ENCODE measurements at regions not wholly inside any gene's neighbourhood (a gene's known extent, or its start where the extent isn't known, plus 50 kb on each side); places are given as distances from the start of the nearest gene placed in this dataset.

DNA sequence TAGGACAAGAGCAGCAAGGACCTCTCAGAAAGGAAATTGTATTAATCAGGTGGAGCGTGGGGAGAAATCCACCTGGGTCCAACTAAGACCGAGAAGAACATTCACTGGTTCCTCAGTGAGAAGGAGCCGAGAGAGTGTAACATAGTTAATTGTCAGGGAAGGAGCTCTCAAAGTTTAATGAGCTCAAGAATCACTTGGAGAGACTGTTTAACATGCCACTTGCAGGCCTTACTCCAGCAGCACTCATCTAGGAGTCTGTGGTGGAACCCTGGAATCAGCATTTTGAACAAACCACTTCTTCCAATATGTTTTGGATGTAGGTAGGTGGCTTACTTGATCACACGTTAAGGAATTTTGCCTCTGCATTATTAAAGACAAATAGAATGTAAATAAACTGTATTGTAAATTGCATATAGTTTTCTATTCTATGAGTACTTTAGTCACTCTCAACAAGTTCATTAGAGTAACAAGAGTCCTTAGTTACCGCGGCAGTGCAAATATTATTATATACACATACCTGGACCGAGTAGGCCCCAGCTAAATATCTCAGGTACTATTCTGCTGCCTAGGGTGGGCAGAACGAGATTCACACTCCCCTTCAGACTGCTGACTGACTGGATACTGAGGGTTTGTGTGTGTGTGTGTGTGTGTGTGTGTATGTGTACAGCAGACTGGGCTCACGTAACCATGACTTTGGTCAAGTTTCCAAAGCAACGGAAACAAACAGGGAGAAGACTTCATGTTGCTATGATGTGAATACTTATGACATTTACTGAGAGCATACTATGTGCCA, 203.2 kb upstream of the USP24 start:
- DNase-seq, result no peak

DNA sequence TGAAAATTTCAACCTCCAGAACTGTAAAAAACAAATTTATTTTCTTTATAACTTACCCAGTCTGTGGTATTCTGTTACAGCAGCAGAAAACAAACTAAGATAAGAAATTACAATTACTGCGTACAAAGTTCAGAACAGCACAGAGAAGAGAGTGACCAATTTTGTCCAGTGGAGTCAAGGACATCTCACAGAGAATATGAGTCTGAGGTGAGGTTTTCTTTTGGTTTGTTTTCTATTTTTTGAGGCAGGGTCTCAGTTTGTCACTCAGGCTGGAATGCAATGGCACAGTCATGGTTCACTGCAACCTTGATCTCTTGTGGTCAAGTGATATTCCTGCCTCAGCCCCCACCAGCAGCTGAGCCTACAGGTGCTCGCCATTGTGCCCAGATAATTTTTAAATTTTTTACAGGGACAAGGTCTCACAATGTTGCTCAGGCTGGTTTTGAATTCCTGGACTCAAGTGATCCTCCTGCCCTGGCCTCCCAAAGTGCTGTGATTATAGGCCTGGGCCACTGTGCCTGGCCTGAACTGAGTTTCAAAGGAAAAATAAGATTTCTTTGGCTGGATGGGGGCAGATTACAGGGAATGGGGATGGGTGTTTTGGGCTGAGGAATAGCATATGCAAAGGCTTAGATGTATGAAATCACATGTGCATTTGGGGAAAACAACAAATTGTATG, 201.1 kb upstream of the USP24 start:
- DNase-seq, result no peak

DNA sequence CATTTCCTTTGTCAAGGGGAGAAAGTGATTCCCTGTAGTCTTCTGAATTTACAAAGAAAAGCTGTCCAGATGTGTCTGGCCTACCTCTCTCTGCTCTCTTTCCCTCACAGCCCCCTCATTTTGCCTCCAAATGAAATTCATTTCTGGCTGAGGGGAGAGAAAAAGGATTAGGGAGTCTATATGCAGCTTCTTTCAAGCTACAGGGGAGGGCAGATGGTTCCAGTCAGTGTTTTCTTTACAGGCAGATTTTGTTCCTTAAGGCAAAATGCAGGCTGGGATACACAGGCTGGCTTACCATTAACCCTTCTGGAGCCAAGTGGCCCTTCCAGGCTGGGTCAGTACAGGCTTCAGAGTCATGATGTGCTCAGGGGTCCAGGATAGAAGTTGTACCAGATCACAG, 198.1 kb upstream of the USP24 start:
- no peak for DNase-seq

DNA sequence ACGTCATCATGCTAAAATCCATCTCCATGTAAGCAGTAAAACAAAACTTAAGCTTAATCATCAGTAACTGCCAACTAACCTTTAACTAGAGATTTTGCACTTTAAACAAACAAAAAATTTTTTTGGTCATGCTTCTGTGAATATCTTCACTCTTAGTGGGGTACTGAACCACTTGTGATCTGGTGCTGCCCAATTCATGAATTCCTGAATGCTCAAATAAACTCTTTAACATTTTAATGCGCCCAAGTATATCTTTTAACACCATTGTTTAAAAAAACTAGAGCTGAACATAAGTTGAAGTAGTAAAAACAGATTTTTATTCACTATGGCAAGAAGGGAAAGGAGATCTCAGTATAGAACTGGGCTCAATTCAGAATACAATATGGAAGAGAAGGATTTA, 196.9 kb upstream of the USP24 start:
- no peak for DNase-seq

DNA sequence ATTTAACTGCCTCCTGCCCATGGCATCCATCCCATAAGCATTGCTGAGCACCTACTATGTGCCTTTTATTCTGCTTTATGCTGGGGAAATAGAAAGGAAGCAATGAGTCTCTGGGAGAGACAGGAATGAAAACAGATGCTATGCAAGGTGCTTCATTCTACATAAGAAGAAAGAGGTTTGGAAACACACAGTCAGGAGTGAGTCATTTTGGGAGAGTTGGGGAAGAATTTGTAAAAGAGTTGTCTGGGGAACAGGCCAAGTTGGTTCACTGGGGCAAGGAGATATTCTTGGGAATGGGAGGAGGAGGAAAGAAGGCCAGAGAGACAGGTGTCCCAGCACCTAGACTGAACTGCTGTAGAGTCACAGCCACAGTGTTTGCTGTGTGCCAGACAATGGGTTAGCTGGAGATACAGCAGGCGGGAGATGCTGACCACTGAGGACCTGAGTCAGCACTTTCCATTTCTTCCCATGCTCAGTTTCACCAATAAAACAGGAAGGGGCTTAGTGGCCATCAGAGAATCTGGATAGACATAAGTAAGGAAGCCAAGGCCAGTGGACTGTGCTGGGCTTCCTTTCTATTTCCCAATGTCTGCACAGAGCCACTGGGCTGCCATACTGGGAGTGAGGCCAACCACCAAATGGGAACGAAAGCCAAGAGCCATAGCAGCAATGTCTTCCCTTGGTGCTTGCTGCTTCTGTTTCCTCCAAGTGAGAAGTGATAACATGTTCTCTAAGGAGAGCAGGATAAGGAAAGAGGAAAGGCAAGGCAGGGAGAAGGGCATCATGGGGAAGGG, 187.7 kb upstream of the USP24 start:
- DNase-seq, result no peak

DNA sequence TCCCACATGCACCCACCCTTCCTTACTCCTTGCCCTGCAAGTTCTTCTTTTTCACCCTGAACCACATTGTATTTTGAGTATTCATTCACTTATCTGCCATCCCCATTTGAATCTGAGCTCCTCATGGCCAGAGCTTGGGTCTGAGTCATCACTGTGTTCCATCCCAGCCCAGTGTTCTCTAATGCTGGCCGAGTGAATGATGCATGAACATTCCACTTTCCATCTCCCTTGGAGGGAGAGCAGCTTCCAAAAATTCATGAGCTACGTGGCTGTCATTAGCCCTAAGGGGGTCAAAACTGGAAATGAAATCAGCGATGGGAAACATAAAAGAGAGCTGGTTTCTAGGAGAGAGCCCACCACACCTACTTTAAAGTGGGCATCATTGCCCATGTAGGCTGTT, 187.0 kb upstream of the USP24 start:
- DNase-seq, result no peak

DNA sequence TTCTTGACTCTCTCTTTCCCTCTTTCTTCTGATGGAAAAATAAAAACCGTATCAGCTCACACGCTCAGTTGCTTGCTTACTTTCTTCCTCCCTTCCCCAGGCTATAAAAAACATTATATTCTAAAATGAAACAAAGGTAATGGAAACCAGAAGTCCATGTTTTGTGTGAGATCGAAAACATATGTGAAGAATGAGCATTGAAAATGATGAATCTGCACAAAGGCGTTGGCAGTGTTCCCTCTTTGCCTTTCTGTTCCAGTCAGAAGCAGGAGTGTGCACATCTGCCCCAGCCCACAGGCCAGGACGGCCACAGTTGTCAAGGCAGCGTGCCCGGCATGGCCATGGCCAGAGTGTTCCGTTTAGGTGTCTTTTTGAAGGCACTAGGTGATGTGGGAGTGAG, 185.3 kb upstream of the USP24 start:
- no peak for DNase-seq

DNA sequence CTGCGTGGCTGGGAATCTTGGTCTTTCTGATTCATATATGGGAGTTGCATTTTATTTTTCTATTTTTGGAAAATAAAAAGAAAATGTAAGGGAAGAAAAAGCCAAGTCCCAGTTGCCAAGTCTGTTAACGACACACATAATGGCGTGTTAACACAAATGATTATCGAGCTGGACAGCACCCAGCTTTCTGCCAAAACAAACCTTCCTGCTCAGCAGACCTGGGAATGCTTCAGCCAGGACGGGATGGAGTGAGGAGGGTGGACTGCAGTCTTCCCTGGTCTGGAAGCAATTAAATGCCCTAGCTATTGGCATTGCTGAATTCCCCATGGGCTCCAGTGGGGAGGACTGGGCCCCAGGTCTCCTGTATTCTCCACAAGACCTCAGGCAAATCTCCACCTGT, 184.2 kb upstream of the USP24 start:
- no peak for DNase-seq

DNA sequence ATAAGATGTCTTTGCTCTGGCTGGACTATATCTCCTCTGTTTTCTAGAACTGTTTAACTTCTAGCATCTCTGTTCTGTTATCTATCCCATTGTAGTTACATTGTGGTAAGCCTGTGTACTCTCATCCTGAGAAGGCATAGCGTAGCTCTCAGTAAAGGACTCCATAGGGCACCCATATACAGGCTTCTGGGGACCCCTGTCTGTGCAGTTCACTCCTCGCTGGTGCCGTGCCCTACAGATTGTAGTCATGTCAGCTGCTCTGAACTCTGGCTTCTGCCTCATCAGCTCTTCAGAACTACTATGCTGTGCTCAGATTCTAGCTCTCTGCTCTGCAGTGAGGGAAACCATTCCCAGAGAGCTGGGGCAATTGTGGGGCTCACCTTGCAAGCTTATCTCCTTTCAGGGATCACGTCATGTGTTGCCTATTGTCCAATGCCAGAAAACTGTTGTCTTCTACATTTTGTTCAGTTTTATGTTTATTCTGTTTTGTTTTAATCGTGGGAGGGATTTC, 181.3 kb upstream of the USP24 start:
- no peak for DNase-seq

DNA sequence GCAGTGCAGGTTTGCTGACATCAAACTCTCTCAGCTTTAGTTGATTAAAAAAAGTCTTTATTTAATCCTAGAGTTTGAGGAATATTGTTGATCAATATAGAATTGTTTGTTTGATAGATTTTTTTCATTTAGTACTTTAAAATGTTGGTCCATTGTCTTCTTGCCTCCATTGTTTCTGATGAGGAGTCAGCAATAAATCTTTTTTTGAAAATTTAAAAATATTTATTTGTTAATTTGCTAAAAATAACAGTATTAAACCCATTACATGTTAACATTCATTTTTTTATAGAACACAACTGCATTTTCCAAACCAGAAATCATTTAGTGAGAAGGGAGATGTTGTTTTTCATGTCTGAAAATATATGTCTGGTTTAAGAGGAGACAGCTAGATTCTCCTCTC, 173.8 kb upstream of the USP24 start:
- DNase-seq, result no peak

DNA sequence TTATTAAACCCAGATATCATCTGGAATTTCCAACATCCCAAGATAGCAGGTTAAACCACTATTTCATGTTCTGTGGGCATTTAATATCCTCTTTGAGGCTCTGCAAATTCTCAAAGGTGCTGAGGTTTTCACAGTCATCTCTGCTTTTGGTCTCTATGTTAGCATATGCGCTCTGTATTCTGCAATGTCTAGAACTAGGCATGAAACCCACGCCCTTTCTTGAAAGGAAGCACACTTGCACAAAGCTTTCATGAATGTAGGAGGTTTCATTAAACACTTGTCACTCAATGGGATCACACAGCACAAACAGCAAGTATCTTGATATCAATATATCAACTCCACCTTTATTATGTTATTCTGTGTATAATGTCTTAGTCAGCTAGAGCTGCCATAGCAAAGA, 172.0 kb upstream of the USP24 start:
- no peak for DNase-seq

DNA sequence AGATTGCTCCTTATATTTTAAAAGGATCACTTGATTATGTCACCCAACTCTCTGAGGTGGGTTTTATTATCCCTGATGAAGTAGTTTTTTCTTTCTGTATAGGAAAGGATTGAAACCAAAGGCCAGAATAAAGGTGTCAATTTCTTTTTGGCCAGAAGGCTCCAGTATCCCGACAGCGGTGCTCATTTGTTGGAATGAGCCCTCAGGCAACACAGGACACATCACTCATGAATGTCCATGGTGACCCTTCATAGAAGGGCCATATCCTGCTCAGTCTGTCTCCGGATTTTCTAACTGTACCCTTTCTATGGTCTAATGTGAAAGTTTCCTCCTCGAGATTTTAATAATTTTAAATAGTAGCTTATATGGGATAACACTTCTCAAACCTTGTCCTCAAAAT, 171.3 kb upstream of the USP24 start:
- DNase-seq, result no peak

DNA sequence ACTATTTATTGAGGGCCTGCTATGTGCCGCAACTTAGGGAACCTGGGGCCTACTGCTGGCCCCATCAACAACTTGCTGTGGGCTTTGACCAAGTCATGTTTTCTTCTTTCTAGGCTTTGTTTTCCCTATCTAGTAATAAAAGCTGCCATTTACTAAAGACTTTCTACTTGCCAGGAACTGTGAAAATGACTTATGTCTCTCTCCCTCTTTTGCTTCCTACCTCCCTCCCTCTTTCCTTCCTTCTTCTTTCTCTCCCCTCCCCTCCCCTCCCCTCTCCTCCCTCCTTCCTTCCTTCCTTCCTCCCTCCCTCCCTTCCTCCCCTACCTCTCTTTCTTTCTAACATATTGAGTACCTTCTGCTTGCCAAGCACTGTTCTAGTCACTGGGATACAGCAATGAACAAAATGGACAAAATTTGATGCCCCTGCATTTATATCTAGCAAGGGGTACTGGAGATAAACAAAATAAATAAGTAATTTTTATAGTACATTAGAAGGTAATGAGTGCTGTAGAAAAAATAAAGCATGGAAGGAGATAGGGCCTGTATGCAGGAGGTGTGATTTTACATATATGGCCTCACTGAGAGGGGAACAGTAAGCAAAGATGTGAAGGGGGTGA, 170.3 kb upstream of the USP24 start:
- no peak for DNase-seq

DNA sequence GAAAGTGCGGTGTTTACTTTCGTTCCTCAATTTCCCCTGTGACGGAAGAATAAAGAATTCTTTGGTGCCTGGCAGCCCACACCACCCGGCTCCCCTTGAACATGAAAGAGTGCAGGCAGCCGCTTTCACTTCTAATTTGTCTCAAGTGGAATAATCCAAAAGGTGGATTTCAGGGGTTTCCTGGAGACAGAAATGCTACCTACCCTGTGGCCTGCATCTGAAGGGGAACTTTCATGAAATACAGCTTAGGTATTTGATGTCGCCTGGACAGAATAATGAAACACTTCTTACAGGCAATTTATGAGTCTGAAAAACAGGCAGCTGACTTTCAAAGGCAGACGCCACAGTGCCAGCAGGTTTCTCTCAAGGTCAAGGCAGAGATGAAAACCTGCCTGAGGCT, 169.5 kb upstream of the USP24 start:
- DNase-seq, result no peak

DNA sequence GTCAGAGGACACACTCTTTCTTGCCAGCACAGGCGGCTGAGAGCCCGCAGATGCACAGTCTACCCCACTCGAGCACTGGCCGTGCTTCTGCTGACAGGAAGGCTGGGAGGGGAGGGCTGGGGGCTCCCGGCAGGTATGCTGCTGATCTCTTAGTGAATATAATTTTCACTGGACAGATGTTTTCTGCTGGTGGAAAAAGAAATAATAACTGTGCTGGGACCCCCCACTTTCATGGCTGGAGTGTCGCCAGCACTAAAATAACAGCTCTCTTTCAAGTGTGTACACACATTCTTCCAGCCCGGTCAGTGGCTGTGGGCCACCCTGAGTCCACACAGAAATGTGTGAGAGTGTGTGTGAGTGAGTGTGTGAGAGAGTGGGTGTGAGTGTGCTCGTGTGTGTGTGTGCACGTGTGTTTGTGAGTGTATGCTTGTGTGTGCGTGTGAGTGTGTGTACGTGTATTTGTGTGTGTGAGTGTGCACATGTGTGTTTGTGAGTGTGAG, 167.7 kb upstream of the USP24 start:
- no peak for DNase-seq

DNA sequence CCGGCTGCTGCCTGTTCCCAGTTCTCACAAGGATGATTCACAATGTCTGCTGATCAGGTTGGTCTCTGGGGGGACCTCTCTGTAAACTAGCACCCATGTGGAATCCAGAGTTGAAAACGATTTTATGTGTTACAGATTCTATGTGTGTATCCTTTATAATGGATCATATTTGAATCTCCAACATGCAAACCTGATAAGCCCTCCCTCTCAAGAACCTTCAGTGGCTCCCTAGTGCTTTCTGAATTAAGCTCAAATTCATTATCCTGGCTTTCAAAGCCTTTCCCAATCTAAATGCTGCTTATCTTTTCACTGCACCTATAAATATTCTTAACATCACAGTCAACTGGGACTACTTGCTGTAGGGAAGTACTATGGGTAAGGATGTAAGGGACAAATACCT, 166.8 kb upstream of the USP24 start:
- DNase-seq, result no peak

DNA sequence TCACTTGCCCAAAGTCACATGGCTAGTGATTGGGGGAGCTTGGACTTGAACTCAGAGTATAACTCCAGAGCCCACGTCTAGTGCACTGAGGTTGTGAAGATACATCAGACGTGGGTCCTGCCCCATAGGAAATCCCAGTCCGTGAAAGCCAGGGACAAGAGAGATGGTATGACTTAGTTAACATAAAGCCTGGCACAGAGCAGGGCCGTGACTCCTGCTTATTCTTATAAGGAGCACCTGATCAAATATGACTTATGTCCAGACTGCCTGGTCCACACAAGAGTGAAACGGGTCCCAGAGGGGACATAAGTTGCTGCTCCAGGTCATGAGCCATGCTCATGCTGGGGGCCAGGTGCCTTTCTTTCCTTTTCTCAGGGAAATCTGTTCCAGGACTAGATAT, 166.3 kb upstream of the USP24 start:
- DNase-seq, result no peak

DNA sequence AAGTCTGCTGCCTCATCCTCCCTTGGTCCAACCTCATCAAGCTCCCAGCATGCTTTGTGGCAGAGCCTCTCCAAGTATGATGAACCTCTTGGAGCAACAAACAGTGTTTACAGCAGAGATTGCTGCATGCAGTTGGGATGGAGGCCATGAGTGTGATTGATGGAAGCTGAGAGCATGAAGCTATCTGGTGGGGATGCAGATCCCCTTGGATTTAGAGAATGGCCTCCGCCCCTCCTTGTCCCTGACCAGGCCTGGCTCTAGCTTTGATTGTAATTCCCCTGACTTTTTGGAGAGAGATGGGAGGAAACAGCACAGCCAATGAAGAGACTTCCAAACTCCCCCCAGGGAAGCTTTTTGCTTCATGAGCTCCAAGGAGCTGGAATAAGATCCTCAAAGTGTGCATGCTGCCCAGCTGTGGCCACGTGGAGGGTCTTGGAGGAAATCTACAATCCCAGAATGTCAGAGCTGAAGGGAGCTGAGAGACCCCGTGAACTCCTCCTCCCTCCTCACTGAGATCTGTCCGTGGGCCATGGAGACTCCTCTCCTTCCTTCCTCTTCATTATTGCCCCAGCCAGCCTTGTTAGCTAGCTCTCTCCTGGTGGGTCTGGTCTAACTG, 165.3 kb upstream of the USP24 start:
- no peak for DNase-seq

DNA sequence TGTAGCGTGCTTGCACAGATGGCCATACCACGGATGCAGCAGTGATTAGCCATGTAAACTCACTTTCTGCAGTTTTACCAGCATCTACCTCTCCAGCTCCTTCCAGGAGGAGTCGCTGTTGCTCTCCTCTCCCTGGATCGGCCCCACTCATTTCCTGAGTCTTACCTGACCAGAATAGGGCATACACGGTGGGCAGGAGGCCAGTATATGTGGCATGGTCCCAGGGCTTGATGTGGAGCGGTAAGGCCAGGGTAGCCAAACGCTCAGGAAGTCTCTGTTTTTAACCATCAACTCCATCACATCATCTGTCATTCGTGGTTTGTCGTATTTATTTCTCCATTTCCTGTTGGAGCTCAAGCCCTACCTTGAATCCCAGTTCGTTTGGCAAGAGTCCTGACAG, 163.4 kb upstream of the USP24 start:
- DNase-seq, result no peak

DNA sequence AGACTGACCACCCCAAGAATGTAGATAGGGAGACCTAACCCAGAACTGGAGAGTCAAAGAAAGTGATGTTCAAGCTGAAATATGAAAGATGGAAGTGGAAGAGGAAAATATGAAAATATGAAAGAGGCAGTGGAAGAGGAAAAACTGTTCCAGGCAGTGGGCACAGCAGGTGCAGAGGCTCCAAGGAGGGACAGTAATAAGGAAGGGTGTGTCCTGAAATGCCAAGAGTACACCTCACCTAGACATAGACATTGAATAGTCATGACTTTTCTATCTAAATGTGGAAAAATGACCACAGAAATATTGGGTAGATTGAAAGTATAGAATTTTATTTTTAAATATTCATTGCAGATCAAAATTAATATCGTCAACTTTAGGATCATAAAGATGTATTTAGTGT, 161.7 kb upstream of the USP24 start:
- no peak for DNase-seq

DNA sequence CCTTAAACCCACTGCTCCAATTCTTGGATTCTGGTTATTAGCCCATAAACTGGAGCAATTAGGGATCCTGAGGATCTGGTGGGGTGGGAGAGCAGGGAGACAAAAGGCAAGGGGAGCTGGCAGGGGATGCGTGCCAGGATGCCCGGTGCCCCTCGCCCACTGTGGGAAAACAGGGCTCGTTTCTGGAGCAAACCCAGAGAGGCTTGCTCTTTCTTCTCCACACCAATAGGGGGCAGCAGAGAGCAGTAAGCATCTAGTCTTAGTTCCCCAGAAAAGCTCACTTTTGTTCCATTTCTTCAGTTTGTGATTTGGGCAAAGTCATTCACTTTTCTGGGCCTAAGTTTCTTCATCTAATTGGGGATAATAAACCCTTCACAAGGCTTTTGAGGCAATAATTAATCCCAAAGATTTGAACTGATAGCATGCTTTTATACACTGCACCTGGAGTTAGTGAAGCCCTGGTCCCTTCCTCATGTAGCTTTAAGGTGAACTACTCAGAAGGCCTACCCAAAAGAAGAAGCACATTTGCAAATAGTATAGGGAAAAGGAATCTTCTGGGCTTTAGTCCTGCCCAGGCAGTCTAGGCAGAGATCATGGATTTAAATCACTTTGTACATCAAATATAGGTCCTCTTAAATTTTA, 160.6 kb upstream of the USP24 start:
- DNase-seq, result no peak
